Choroid plexus epithelial cell (primary cell): ENCODE measurements at regions not wholly inside any gene's neighbourhood (a gene's known extent, or its start where the extent isn't known, plus 50 kb on each side); places are given as distances from the start of the nearest gene placed in this dataset.

ENCODE experiments used
- DNase-seq: peaks from one replicate; pipeline ENCODE4 v3.0.0-alpha.2; 2010; ENCODE audit warnings: low read depth
- H3K4me3 ChIP-seq: 2 replicates; pipeline ENCODE4 v1.5.1; 2011; ENCODE audit warnings: low read depth, mild to moderate bottlenecking, control low read depth, low read length, moderate library complexity
- TF ChIP-seq, protein P1 (sequence below): conservative IDR thresholded peaks from 2 replicates; pipeline ENCODE4 v1.5.1; 2011; ENCODE audit warnings: low read depth, mild to moderate bottlenecking, control low read depth, inconsistent platforms, low read length, moderate library complexity

DNA sequence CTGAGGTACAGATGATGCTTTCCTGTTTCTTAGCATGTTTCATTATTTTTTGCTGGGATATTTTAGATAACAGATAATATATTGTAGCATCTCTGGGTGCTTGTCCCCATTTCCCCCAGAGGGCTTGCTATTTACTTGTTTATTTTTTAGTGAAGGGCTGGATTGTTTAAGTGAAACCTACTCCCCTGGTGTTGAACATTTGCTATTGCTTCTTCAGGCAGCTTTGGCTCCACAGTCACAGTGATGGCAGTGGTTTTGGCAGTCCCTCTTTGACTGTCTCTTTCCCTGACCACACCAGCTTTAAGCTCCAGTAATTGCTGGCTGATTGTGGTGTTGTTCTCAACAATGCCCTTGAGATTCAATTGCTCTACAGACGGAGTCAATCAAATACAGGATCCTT is 128.9 kb downstream of the KLF13 start:
- H3K4me3 ChIP-seq = no peak overlapping the region
- DNase-seq = no peak
- TF ChIP-seq, protein P1, sequence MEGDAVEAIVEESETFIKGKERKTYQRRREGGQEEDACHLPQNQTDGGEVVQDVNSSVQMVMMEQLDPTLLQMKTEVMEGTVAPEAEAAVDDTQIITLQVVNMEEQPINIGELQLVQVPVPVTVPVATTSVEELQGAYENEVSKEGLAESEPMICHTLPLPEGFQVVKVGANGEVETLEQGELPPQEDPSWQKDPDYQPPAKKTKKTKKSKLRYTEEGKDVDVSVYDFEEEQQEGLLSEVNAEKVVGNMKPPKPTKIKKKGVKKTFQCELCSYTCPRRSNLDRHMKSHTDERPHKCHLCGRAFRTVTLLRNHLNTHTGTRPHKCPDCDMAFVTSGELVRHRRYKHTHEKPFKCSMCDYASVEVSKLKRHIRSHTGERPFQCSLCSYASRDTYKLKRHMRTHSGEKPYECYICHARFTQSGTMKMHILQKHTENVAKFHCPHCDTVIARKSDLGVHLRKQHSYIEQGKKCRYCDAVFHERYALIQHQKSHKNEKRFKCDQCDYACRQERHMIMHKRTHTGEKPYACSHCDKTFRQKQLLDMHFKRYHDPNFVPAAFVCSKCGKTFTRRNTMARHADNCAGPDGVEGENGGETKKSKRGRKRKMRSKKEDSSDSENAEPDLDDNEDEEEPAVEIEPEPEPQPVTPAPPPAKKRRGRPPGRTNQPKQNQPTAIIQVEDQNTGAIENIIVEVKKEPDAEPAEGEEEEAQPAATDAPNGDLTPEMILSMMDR = peak; percentile 35

- H3K4me3 ChIP-seq = no peak overlapping the region
- DNase-seq = no peak
- TF ChIP-seq, protein P1 = no peak
Observed at GRCh38 chr15:31456354-31457060, 129.9 kb downstream of the KLF13 start.

DNA sequence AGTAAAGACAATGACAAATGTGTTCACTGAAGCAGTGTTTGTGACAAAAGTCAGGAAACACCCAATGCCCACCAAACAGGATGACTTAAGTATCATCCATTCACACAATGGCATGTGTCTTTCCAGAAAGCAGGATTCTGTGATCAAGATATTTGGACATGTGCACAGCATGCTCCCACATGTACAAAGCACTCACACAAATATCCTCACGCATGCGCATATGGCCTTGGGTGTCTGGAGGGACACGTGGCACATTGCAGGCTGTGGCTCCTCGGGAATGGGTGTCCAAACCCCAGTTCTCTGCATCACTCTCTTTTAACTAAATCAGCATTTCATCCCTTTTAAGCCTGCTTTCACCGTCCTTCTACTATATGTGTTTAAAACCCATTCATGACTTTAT is 130.5 kb downstream of the KLF13 start:
- peak; percentile 11 for DNase-seq
- TF ChIP-seq, protein P1 = no peak
- H3K4me3 ChIP-seq = no peak overlapping the region

- H3K4me3 ChIP-seq = no peak overlapping the region
- DNase-seq = peak; percentile 80
- TF ChIP-seq, protein P1 = no peak
Observed at GRCh38 chr15:31457631-31458526, 131.2 kb downstream of the KLF13 start.

DNA sequence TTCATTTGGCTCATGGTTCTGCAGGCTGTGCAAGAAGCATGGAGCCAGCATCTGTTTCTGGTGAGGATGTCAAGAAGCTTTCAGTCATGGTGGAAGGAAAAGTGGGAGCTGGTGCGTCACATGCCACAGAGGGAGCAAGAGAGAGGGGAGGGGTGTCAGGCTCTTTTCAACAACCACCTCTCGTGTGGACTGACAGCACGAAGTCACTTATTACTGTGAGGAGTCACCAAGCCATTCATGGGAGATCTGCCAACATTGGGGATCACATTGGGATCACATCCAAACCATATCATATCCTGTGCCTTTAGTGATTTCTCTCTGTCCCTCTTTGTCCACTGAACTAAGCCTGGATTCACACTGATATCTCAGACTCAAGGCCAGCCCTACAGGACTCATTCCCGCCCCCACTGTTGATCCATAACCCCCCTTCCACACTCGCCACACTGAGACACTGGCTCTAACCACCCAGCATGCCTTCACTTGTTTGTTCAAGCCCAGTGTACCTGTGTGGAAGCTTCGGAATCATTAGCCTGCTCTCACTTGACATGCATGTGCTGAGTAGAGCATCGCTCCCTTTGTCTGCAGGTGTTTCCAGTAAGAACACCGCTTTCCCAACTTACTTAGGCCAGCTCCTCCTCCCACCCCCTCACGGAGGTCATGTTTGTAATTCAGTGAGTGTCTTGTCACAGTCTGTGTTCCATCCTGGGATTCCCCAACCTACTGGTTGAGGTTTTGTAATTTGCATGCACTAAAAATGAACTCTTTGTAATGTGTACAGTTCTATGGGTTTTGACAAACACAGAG is 132.2 kb downstream of the KLF13 start:
- H3K4me3 ChIP-seq = no peak overlapping the region
- TF ChIP-seq, protein P1 = no peak
- DNase-seq = peak; percentile 69

DNA sequence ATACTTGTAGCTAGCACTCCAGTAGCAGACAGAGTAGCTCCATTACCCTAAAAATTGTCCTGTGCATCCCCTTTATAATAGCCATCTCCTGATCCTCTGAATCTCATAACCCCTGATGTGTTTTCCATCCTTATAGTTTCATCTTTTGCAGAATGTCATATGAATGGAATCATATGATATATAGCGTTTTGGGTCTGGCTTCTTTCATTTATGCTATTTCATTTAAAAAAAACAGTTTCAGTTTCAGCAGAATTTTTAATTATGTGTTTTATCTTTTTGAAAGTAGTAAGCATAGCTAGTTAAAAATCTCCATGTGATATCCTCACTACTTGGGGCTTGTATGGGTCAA is 132.7 kb downstream of the KLF13 start:
- H3K4me3 ChIP-seq = no peak overlapping the region
- TF ChIP-seq, protein P1 = no peak
- no peak for DNase-seq
